H9 (cell line): ENCODE measurements at regions not wholly inside any gene's neighbourhood (a gene's known extent, or its start where the extent isn't known, plus 50 kb on each side); places are given as distances from the start of the nearest gene placed in this dataset.
A peak's percentile ranks its signal among the peaks of the same experiment; 100 is the strongest.

Experiments used
- DNase-seq: peaks from one replicate; pipeline ENCODE4 v3.0.0-alpha.2; 2017
- H2AFZ ChIP-seq: one replicate; pipeline ENCODE4 v1.6.1; 2013; ENCODE audit warnings: mild to moderate bottlenecking, low read length, control low read depth, moderate library complexity
- H2AK5ac ChIP-seq: 2 replicates; pipeline ENCODE4 v1.6.1; 2013; ENCODE audit warnings: low read length, control low read depth, mixed read lengths; ENCODE audit not compliant: insufficient read length
- H2BK120ac ChIP-seq: one replicate; pipeline ENCODE4 v1.6.1; 2013; ENCODE audit warnings: low read depth, mild to moderate bottlenecking, low read length, control low read depth, inconsistent platforms; ENCODE audit not compliant: poor library complexity, severe bottlenecking
- H2BK12ac ChIP-seq: 2 replicates; pipeline ENCODE4 v1.6.1; 2013; ENCODE audit warnings: low read length, control low read depth, mixed read lengths, low read depth; ENCODE audit not compliant: insufficient read length
- H2BK15ac ChIP-seq: 2 replicates; pipeline ENCODE4 v1.6.1; 2013; ENCODE audit warnings: low read depth, low read length, control low read depth
- H2BK20ac ChIP-seq: one replicate; pipeline ENCODE4 v1.6.1; 2013; ENCODE audit warnings: low read depth, mild to moderate bottlenecking, low read length, control low read depth, inconsistent platforms; ENCODE audit not compliant: poor library complexity, severe bottlenecking
- H2BK5ac ChIP-seq: 2 replicates; pipeline ENCODE4 v1.6.1; 2013; ENCODE audit warnings: low read length, control low read depth, mixed read lengths; ENCODE audit not compliant: insufficient read length
- H3K14ac ChIP-seq: 2 replicates; pipeline ENCODE4 v1.6.1; 2013; ENCODE audit warnings: low read length, control low read depth; ENCODE audit not compliant: insufficient read depth
- H3K18ac ChIP-seq: 2 replicates; pipeline ENCODE4 v1.6.1; 2013; ENCODE audit warnings: low read depth, mild to moderate bottlenecking, mixed read lengths, low read length, control low read depth; ENCODE audit not compliant: insufficient read length
- H3K23ac ChIP-seq: 2 replicates; pipeline ENCODE4 v1.6.1; 2013; ENCODE audit warnings: low read length, control low read depth, mixed read lengths, low read depth; ENCODE audit not compliant: insufficient read length
- H3K23me2 ChIP-seq: 2 replicates; pipeline ENCODE4 v1.6.1; 2013; ENCODE audit warnings: low read depth, mild to moderate bottlenecking, mixed read lengths, low read length, control low read depth; ENCODE audit not compliant: insufficient read length, poor library complexity, severe bottlenecking
- H3K27ac ChIP-seq: 2 replicates; pipeline ENCODE4 v1.5.1; 2013; ENCODE audit warnings: low read length, control low read depth, mixed read lengths, low read depth; ENCODE audit not compliant: insufficient read length
- H3K27me3 ChIP-seq: 2 replicates; pipeline ENCODE4 v1.6.1; 2013; ENCODE audit warnings: low read length, control low read depth, inconsistent platforms; ENCODE audit not compliant: insufficient read depth
- H3K4ac ChIP-seq: 2 replicates; pipeline ENCODE4 v1.6.1; 2013; ENCODE audit warnings: low read depth, mild to moderate bottlenecking, control low read depth, inconsistent platforms, low read length, moderate library complexity
- H3K4me1 ChIP-seq: 2 replicates; pipeline ENCODE4 v1.6.1; 2013; ENCODE audit warnings: low read length, control low read depth, inconsistent platforms; ENCODE audit not compliant: insufficient read depth
- H3K4me2 ChIP-seq: 2 replicates; pipeline ENCODE4 v1.6.1; 2013; ENCODE audit warnings: low read length, control low read depth, mixed read lengths; ENCODE audit not compliant: insufficient read length, insufficient read depth
- H3K56ac ChIP-seq: 2 replicates; pipeline ENCODE4 v1.6.1; 2013; ENCODE audit warnings: low read depth, mild to moderate bottlenecking, mixed read lengths, low read length, control low read depth; ENCODE audit not compliant: insufficient read length
- H3K79me1 ChIP-seq: 2 replicates; pipeline ENCODE4 v1.6.1; 2013; ENCODE audit warnings: low read depth, mild to moderate bottlenecking, moderate library complexity, low read length, control low read depth, inconsistent platforms; ENCODE audit not compliant: insufficient read depth, poor library complexity, severe bottlenecking
- H3K79me2 ChIP-seq: 2 replicates; pipeline ENCODE4 v1.6.1; 2013; ENCODE audit warnings: low read length, control low read depth, inconsistent platforms; ENCODE audit not compliant: insufficient read depth
- H3K9ac ChIP-seq: 2 replicates; pipeline ENCODE4 v1.6.1; 2013; ENCODE audit warnings: low read length, control low read depth, mixed read lengths; ENCODE audit not compliant: insufficient read length; ENCODE audit errors: extremely low read depth
- H3K9me3 ChIP-seq: one replicate; pipeline ENCODE4 v1.6.1; 2013; ENCODE audit warnings: low read depth, low read length, inconsistent platforms; ENCODE audit not compliant: control insufficient read depth
- H3T11ph ChIP-seq: one replicate; pipeline ENCODE4 v1.6.1; 2013; ENCODE audit warnings: mild to moderate bottlenecking, low read length, control low read depth, inconsistent platforms
- H4K20me1 ChIP-seq: one replicate; pipeline ENCODE4 v1.6.1; 2013; ENCODE audit not compliant: control insufficient read depth, insufficient read length, insufficient read depth
- H4K5ac ChIP-seq: 2 replicates; pipeline ENCODE4 v1.6.1; 2013; ENCODE audit warnings: low read depth, mild to moderate bottlenecking, mixed read lengths, low read length, control low read depth; ENCODE audit not compliant: insufficient read length
- H4K8ac ChIP-seq: replicated peaks from 2 replicates; pipeline ENCODE4 v1.6.1; 2013; ENCODE audit warnings: low read length, control low read depth, mixed read lengths, low read depth; ENCODE audit not compliant: insufficient read length
- H4K91ac ChIP-seq: 2 replicates; pipeline ENCODE4 v1.6.1; 2013; ENCODE audit warnings: low read depth, mild to moderate bottlenecking, moderate library complexity, mixed read lengths, low read length, control low read depth; ENCODE audit not compliant: insufficient read length
- H3K27ac Mint-ChIP-seq, 3 experiments: 2 replicates in 2 of 3; 3 replicates in 1 of 3; pipeline ENCODE4 v1.8.0; 2020 to 2021; ENCODE audit warnings: mixed read lengths in 3 of 3, mild to moderate bottlenecking in 1 of 3, moderate library complexity in 1 of 3
- H3K27me3 Mint-ChIP-seq: 2 replicates; pipeline ENCODE4 v1.8.0; 2021; ENCODE audit warnings: low read depth, mild to moderate bottlenecking, moderate library complexity, mixed read lengths
- H3K36me3 Mint-ChIP-seq, 3 experiments: 2 replicates in 2 of 3; 3 replicates in 1 of 3; pipeline ENCODE4 v1.8.0; 2020 to 2021; ENCODE audit warnings: low read depth in 3 of 3, mixed read lengths in 3 of 3; ENCODE audit not compliant: insufficient read depth in 1 of 3
- H3K4me1 Mint-ChIP-seq, 2 experiments: 2 replicates each; pipeline ENCODE4 v1.8.0; 2020; ENCODE audit warnings: mixed read lengths in 2 of 2
- H3K4me3 Mint-ChIP-seq, 2 experiments: 2 replicates in 1 of 2; 3 replicates in 1 of 2; pipeline ENCODE4 v1.8.0; 2020 to 2021; ENCODE audit warnings: mild to moderate bottlenecking in 2 of 2, mixed read lengths in 2 of 2, moderate library complexity in 1 of 2
- H3K9me3 Mint-ChIP-seq, 2 experiments: 2 replicates in 1 of 2; 3 replicates in 1 of 2; pipeline ENCODE4 v1.8.0; 2020; ENCODE audit warnings: mild to moderate bottlenecking in 2 of 2, mixed read lengths in 2 of 2, moderate library complexity in 1 of 2
- CTCF ChIP-seq: fragments of 200-600 bp; sonication (generic); conservative IDR thresholded peaks from 3 replicates; pipeline ENCODE4 v1.8.0; 2021; ENCODE audit warnings: antibody characterized with exemption, mild to moderate bottlenecking
- WGBS: extraction: QIAGEN DNeasy Blood & Tissue Kit; methylation state at CpG from one replicate; pipeline ENCODE4 v1.1.7; 2013; ENCODE audit warnings: missing lambda C conversion rate, low lambda C conversion rate, mixed read lengths; ENCODE audit not compliant: insufficient read length; ENCODE audit errors: extremely low coverage; 5-methylcytosine and 5-hydroxymethylcytosine counted together

GRCh38 chr3:89957451-89957850, 850.0 kb downstream of the EPHA3 start:
- no peak overlapping the region for H2BK15ac ChIP-seq
- H3K4me1 ChIP-seq = no peaks in the 10 kb centered on the region
- H4K8ac ChIP-seq = no peak overlapping the region
- H2BK120ac ChIP-seq = no peak overlapping the region
- TF ChIP-seq CTCF = no peak
- no peaks in the 10 kb centered on the region for H4K20me1 ChIP-seq
- no peak overlapping the region for H3T11ph ChIP-seq
- no peak overlapping the region for H3K23ac ChIP-seq
- no peak overlapping the region for H2AFZ ChIP-seq
- Mint-ChIP-seq H3K36me3 (peaks cover 0 to 11% (median 11%) of the 10 kb centered on the region in 3 experiments; a peak in 6 of 7 replicates), H3K9me3 (peaks cover 6 to 9% of the 10 kb centered on the region in 2 experiments; a peak in 3 of 5 replicates), H3K27ac (peak overlapping the region in 2 of 3 experiments; percentile 68 to 76; a peak in 2 of 7 replicates), H3K27me3 (no peaks in the 10 kb centered on the region), H3K4me1 (peaks cover 8 to 9% of the 10 kb centered on the region in 2 experiments), H3K4me3 (no peak overlapping the region; a peak in 1 of 5 replicates)
- no peaks in the 10 kb centered on the region for H3K79me2 ChIP-seq
- H3K14ac ChIP-seq = no peak overlapping the region
- H3K23me2 ChIP-seq = no peaks in the 10 kb centered on the region
- no peak overlapping the region for H4K91ac ChIP-seq
- H3K79me1 ChIP-seq = no peaks in the 10 kb centered on the region
- no peak overlapping the region for H3K56ac ChIP-seq
- H3K18ac ChIP-seq = no peak overlapping the region
- no peak overlapping the region for H2BK12ac ChIP-seq
- no peak overlapping the region for H2BK20ac ChIP-seq
- no peak overlapping the region for H3K27ac ChIP-seq
- H3K9ac ChIP-seq = no peak overlapping the region
- WGBS = no CpG with 5 or more reads among the region's 2 CpGs
- H3K27me3 ChIP-seq = no peaks in the 10 kb centered on the region
- no peak for DNase-seq
- no peaks in the 10 kb centered on the region for H3K9me3 ChIP-seq
- no peak overlapping the region for H2BK5ac ChIP-seq
- H3K4ac ChIP-seq = no peak overlapping the region
- no peak overlapping the region for H2AK5ac ChIP-seq
- H3K4me2 ChIP-seq = no peak overlapping the region
- no peak overlapping the region for H4K5ac ChIP-seq
